Endothelial cell (in vitro differentiated cells): ENCODE measurements at regions not wholly inside any gene's neighbourhood (a gene's known extent, or its start where the extent isn't known, plus 50 kb on each side); places are given as distances from the start of the nearest gene placed in this dataset.

Experiments used
- DNase-seq: peaks from one replicate; pipeline ENCODE4 v3.0.0; 2021; ENCODE audit warnings: low spot score
- H3K27ac Mint-ChIP-seq: one replicate; pipeline ENCODE4 v1.8.0; 2021; ENCODE audit warnings: mixed read lengths, inconsistent platforms; ENCODE audit not compliant: unreplicated experiment
- H3K27me3 Mint-ChIP-seq: one replicate; pipeline ENCODE4 v1.8.0; 2021; ENCODE audit warnings: mild to moderate bottlenecking, moderate library complexity, mixed read lengths, inconsistent platforms; ENCODE audit not compliant: unreplicated experiment
- H3K36me3 Mint-ChIP-seq: one replicate; pipeline ENCODE4 v1.8.0; 2021; ENCODE audit warnings: mild to moderate bottlenecking, low read depth, mixed read lengths, inconsistent platforms; ENCODE audit not compliant: unreplicated experiment
- H3K4me1 Mint-ChIP-seq: one replicate; pipeline ENCODE4 v1.8.0; 2021; ENCODE audit warnings: mild to moderate bottlenecking, mixed read lengths, inconsistent platforms; ENCODE audit not compliant: unreplicated experiment
- H3K4me3 Mint-ChIP-seq: one replicate; pipeline ENCODE4 v1.8.0; 2021; ENCODE audit warnings: mild to moderate bottlenecking, mixed read lengths, inconsistent platforms; ENCODE audit not compliant: unreplicated experiment
- H3K9me3 Mint-ChIP-seq: one replicate; pipeline ENCODE4 v1.8.0; 2021; ENCODE audit warnings: mixed read lengths, inconsistent platforms; ENCODE audit not compliant: unreplicated experiment
- CTCF ChIP-seq: fragments of 200-600 bp; sonication (generic); IDR thresholded peaks from one replicate; pipeline ENCODE4 v1.5.0; 2021; ENCODE audit warnings: antibody characterized with exemption; ENCODE audit not compliant: unreplicated experiment

- DNase-seq: peak; percentile 81
- peaks cover 4% of the 10 kb centered on the region for H3K27me3 Mint-ChIP-seq
- no peaks in the 10 kb centered on the region for H3K4me1 Mint-ChIP-seq
- H3K9me3 Mint-ChIP-seq: no peaks in the 10 kb centered on the region
- H3K27ac Mint-ChIP-seq: no peak overlapping the region
- no peak for TF ChIP-seq CTCF
- peak overlapping the region; percentile 42 for H3K4me3 Mint-ChIP-seq
- peaks cover 5% of the 10 kb centered on the region for H3K36me3 Mint-ChIP-seq
These were observed 208.4 kb downstream of the TPST1 start for GRCh38 chr7:66413379-66414114.

GRCh38 chr7:66415659-66416265, 210.6 kb downstream of the TPST1 start:
- DNase-seq: no peak
- no peaks in the 10 kb centered on the region for H3K36me3 Mint-ChIP-seq
- no peak overlapping the region for H3K4me3 Mint-ChIP-seq
- H3K27me3 Mint-ChIP-seq: peaks cover 4% of the 10 kb centered on the region
- no peak overlapping the region for H3K27ac Mint-ChIP-seq
- TF ChIP-seq CTCF: no peak
- no peaks in the 10 kb centered on the region for H3K4me1 Mint-ChIP-seq
- no peaks in the 10 kb centered on the region for H3K9me3 Mint-ChIP-seq

- TF ChIP-seq CTCF: no peak
- H3K27ac Mint-ChIP-seq: no peak overlapping the region
- no peak overlapping the region for H3K4me3 Mint-ChIP-seq
- no peak for DNase-seq
- no peaks in the 10 kb centered on the region for H3K27me3 Mint-ChIP-seq
- H3K9me3 Mint-ChIP-seq: no peaks in the 10 kb centered on the region
- peaks cover 3% of the 10 kb centered on the region for H3K36me3 Mint-ChIP-seq
- no peaks in the 10 kb centered on the region for H3K4me1 Mint-ChIP-seq
These were observed 210.1 kb upstream of the KCTD7 start for GRCh38 chr7:66418537-66418936.

GRCh38 chr7:66419210-66419609, 209.5 kb upstream of the KCTD7 start:
- no peak for DNase-seq
- H3K4me3 Mint-ChIP-seq: no peak overlapping the region

More at GRCh38 chr7:66419210-66419609, 209.5 kb upstream of the KCTD7 start:
- no peaks in the 10 kb centered on the region for H3K27me3 Mint-ChIP-seq
- H3K27ac Mint-ChIP-seq: no peak overlapping the region
- peaks cover 5% of the 10 kb centered on the region for H3K36me3 Mint-ChIP-seq
- peaks cover under 1% of the 10 kb centered on the region for H3K4me1 Mint-ChIP-seq
- no peak for TF ChIP-seq CTCF
- H3K9me3 Mint-ChIP-seq: no peaks in the 10 kb centered on the region
